OCI-LY1 (cell line): ENCODE measurements at regions not wholly inside any gene's neighbourhood (a gene's known extent, or its start where the extent isn't known, plus 50 kb on each side); places are given as distances from the start of the nearest gene placed in this dataset.
"Not testable (repeated sequence)": the region's sequence is repeated elsewhere in the genome, so short reads cannot be mapped to it uniquely, and the experiment has no call there.

Experiments
- H2AFZ ChIP-seq: fragments of 200-600 bp; sonication (generic), shearing (Covaris generic); 2 replicates; pipeline ENCODE4 v1.6.0; 2014; ENCODE audit warnings: antibody characterized with exemption, mild to moderate bottlenecking, low read length
- H3F3A ChIP-seq: fragments of 200-600 bp; sonication (generic), shearing (Covaris generic); 2 replicates; pipeline ENCODE4 v1.6.0; 2014; ENCODE audit warnings: mild to moderate bottlenecking, antibody characterized with exemption, low read length, moderate library complexity; ENCODE audit not compliant: insufficient read depth
- H3K27ac ChIP-seq: fragments of 200-600 bp; sonication (generic); 2 replicates; pipeline ENCODE4 v1.5.1; 2014; ENCODE audit warnings: low read length, mixed run types, mild to moderate bottlenecking, low read depth; ENCODE audit not compliant: poor library complexity, severe bottlenecking
- H3K27me3 ChIP-seq: fragments of 200-600 bp; sonication (generic); 2 replicates; pipeline ENCODE4 v1.6.0; 2014; ENCODE audit warnings: antibody characterized with exemption, mild to moderate bottlenecking, low read length, moderate library complexity; ENCODE audit not compliant: insufficient read depth
- H3K36me3 ChIP-seq: fragments of 200-600 bp; sonication (generic); 2 replicates; pipeline ENCODE4 v1.6.1; 2014; ENCODE audit warnings: mild to moderate bottlenecking, antibody characterized with exemption, low read length, moderate library complexity, mixed read lengths; ENCODE audit not compliant: insufficient read depth
- H3K4me1 ChIP-seq: fragments of 200-600 bp; sonication (generic); 2 replicates; pipeline ENCODE4 v1.5.1; 2014; ENCODE audit warnings: mild to moderate bottlenecking, low read length, moderate library complexity; ENCODE audit not compliant: insufficient read depth, severe bottlenecking
- H3K4me2 ChIP-seq: fragments of 200-600 bp; sonication (generic), shearing (Covaris generic); 2 replicates; pipeline ENCODE4 v1.6.1; 2014; ENCODE audit warnings: low read length
- H3K4me3 ChIP-seq: fragments of 200-600 bp; sonication (generic); 2 replicates; pipeline ENCODE4 v1.5.1; 2014; ENCODE audit warnings: low read length, low read depth, mild to moderate bottlenecking, mixed read lengths; ENCODE audit not compliant: poor library complexity, severe bottlenecking
- H3K79me2 ChIP-seq: fragments of 200-600 bp; shearing (Covaris generic); 2 replicates; pipeline ENCODE4 v1.6.1; 2016; ENCODE audit warnings: mixed run types, low read length, mixed read lengths; ENCODE audit not compliant: insufficient read depth
- H3K9ac ChIP-seq: fragments of 200-600 bp; sonication (generic), shearing (Covaris generic); 2 replicates; pipeline ENCODE4 v1.6.1; 2014; ENCODE audit warnings: mild to moderate bottlenecking, low read length, mixed read lengths
- H3K9me2 ChIP-seq: fragments of 200-600 bp; sonication (generic), shearing (Covaris generic); 2 replicates; pipeline ENCODE4 v1.6.1; 2014; ENCODE audit warnings: low read depth, mild to moderate bottlenecking, low read length, mixed read lengths
- H3K9me3 ChIP-seq: fragments of 200-600 bp; shearing (Covaris generic); 2 replicates; pipeline ENCODE4 v1.6.1; 2014; ENCODE audit warnings: low read length, mixed read lengths
- H4K20me1 ChIP-seq: fragments of 200-600 bp; sonication (generic), shearing (Covaris generic); 2 replicates; pipeline ENCODE4 v1.6.0; 2016; ENCODE audit warnings: mild to moderate bottlenecking, low read length; ENCODE audit not compliant: insufficient read depth
- EZH2 ChIP-seq: fragments of 200-600 bp; sonication (generic), shearing (Covaris generic); IDR thresholded peaks from 2 replicates; pipeline ENCODE4 v1.8.0; 2017; ENCODE audit warnings: borderline replicate concordance, mixed run types, mild to moderate bottlenecking, antibody characterized with exemption, low read length, moderate library complexity, mixed read lengths
- TF ChIP-seq, protein P1 (sequence below): fragments of 200-600 bp; sonication (generic), shearing (Covaris generic); IDR thresholded peaks from 2 replicates; pipeline ENCODE4 v1.5.1; 2017; ENCODE audit warnings: mild to moderate bottlenecking, antibody characterized with exemption, low read length, moderate library complexity, mixed read lengths

DNA sequence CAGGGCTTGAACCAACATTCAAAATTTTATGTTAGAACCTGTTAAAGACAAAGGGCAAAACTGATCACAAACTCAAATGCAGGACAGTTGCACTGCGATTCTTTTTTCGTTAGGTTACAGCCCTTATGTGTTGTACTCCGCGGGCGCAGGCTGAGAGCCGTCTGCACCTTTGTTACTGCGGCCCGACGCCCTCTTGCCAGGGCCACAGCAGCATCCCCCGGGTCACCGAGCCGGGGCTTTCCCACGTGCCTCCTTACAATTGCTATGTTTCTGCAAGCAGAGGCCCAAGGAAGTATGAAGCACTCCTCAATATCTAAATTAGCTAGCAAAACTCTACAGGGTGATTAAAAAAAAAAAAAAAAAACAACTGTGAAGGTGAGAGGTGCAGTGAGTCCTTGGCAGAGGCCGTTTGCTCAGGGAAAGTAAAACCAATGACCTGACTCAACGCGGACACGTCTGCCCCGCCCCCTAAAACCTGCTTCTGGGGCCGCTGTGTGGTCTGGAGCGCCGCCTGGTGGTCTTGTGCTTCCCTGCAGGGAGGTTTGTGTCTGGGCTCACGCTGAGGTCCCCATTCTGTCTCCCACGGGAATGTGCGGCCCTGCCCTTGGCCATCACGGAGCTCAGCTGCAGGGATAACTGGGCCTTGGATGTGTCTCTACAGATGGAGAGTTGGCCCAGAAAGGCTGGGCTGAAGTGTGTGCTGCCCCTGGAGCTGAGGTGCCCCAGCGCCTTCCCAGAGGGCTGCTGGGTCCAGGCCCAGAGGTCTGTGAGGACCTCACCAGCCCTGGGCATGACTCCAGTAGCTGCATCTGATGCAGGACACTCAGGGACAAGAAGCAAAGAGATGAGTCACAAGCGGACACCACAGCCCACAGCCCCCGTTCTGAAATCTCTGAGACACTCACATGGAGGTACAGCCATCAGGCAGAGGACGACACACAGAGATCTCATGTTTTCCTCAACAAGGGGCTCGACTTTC is 418.5 kb downstream of the TMEM121 start:
- H3K9ac ChIP-seq: no peak overlapping the region
- H3K4me3 ChIP-seq: no peak overlapping the region

DNA sequence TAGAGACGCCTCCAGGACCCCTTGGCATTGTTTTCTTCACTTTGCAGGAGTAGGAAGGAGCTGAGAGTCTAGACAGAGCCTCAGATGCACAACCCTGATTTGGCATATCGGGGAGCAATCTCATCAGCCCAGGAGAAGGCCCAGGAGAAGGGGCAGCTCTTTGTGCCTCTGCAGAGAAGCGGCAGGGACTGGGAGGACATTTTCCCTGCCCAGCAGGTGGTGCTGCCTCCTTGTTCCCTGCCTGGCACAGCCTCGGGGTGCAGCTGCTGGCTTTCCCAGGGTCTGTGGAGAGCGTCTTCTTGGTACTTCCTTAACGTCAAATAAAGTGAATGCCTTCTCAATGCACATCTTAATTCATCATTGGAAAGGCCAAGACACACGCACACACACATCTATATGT is 419.5 kb downstream of the TMEM121 start:
- no peaks in the 10 kb centered on the region for H4K20me1 ChIP-seq
- H3F3A ChIP-seq: no peaks in the 10 kb centered on the region
- H3K9me3 ChIP-seq: no peaks in the 10 kb centered on the region
- no peak overlapping the region for H2AFZ ChIP-seq
- no peak overlapping the region for H3K27ac ChIP-seq
- H3K4me1 ChIP-seq: no peaks in the 10 kb centered on the region
- H3K4me3 ChIP-seq: no peak overlapping the region
- H3K79me2 ChIP-seq: no peaks in the 10 kb centered on the region
- TF ChIP-seq, protein P1, sequence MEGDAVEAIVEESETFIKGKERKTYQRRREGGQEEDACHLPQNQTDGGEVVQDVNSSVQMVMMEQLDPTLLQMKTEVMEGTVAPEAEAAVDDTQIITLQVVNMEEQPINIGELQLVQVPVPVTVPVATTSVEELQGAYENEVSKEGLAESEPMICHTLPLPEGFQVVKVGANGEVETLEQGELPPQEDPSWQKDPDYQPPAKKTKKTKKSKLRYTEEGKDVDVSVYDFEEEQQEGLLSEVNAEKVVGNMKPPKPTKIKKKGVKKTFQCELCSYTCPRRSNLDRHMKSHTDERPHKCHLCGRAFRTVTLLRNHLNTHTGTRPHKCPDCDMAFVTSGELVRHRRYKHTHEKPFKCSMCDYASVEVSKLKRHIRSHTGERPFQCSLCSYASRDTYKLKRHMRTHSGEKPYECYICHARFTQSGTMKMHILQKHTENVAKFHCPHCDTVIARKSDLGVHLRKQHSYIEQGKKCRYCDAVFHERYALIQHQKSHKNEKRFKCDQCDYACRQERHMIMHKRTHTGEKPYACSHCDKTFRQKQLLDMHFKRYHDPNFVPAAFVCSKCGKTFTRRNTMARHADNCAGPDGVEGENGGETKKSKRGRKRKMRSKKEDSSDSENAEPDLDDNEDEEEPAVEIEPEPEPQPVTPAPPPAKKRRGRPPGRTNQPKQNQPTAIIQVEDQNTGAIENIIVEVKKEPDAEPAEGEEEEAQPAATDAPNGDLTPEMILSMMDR: peak; percentile 17
- no peak for TF ChIP-seq EZH2
- H3K9ac ChIP-seq: no peak overlapping the region
- H3K9me2 ChIP-seq: no peaks in the 10 kb centered on the region
- no peaks in the 10 kb centered on the region for H3K27me3 ChIP-seq
- no peaks in the 10 kb centered on the region for H3K36me3 ChIP-seq
- H3K4me2 ChIP-seq: no peak overlapping the region

More for the DNA sequence above, 418.5 kb downstream of the TMEM121 start:
- Histone ChIP-seq H4K20me1 (no peaks in the 10 kb centered on the region), H3K4me2 (peak overlapping the region; percentile 56; the same call in 1 of the 2 replicates), H3K79me2 (no peaks in the 10 kb centered on the region), H3K27me3 (peaks cover under 1% of the 10 kb centered on the region; the same call in 1 of the 2 replicates), H3K4me1 (no peaks in the 10 kb centered on the region), H3F3A (no peaks in the 10 kb centered on the region), H3K9me2 (no peaks in the 10 kb centered on the region), H3K27ac (no peak overlapping the region), H3K36me3 (no peaks in the 10 kb centered on the region), H3K9me3 (no peaks in the 10 kb centered on the region), H2AFZ (0 out of 2 replicates have a peak overlapping the region, but pooled peaks have one; percentile 63)
- TF ChIP-seq EZH2: no peak
- TF ChIP-seq, protein P1: peak; percentile 81

DNA sequence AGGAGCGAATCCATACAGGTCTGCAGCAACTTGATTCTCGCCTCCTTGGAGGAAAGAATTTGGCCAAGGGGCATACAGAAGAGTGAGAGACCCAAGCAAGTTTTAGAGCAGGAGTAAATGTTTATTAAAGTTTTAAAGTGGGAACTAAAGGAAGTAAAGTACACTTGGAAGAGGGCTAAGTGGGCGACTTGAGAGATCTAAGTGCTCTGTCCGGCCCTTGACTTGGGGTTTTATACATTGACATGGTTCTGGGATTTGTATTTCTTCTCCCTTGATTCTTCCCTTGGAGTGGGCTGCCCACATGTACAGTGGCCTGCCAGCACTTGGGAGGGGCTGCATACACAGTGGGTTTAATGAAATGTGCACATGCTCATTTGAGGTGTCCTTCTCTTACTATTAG is 421.2 kb downstream of the TMEM121 start:
- H3K79me2 ChIP-seq: no peaks in the 10 kb centered on the region
- H3K27me3 ChIP-seq: no peaks in the 10 kb centered on the region
- no peak overlapping the region for H3K4me2 ChIP-seq
- H3K4me3 ChIP-seq: no peak overlapping the region
- H3K27ac ChIP-seq: no peak overlapping the region
- H3F3A ChIP-seq: no peaks in the 10 kb centered on the region
- no peaks in the 10 kb centered on the region for H3K4me1 ChIP-seq
- H3K9me2 ChIP-seq: no peaks in the 10 kb centered on the region
- no peaks in the 10 kb centered on the region for H4K20me1 ChIP-seq
- no peak overlapping the region for H2AFZ ChIP-seq
- H3K9ac ChIP-seq: no peak overlapping the region
- H3K9me3 ChIP-seq: no peaks in the 10 kb centered on the region
- TF ChIP-seq EZH2: no peak
- TF ChIP-seq, protein P1: no peak
- no peaks in the 10 kb centered on the region for H3K36me3 ChIP-seq

DNA sequence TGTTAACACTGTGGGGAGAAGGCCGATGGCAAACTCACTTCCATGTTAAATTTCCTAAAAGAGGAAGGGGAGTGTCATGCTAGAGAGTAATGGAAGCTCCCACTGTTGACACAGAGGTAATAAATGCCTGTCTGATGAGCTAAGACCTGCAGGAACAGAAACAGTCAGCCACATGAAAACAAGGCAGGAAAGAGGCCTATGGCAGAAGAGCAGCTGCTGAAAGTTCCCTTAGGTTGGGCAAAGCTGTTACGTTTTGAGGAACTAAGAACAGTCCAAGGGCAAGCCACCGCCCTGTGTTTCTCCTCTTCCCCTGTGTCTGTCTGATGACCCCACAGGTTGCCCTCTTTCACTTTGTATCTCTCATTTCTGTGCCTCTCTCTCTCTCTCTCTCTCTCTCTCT is 422.6 kb downstream of the TMEM121 start:
- not testable (repeated sequence) for H3K36me3 ChIP-seq, H3K79me2 ChIP-seq, H3K4me3 ChIP-seq, H3K27ac ChIP-seq, H3K9me3 ChIP-seq, H3K4me1 ChIP-seq, H4K20me1 ChIP-seq, H3F3A ChIP-seq, H3K27me3 ChIP-seq, H2AFZ ChIP-seq, H3K9ac ChIP-seq, H3K9me2 ChIP-seq, H3K4me2 ChIP-seq

DNA sequence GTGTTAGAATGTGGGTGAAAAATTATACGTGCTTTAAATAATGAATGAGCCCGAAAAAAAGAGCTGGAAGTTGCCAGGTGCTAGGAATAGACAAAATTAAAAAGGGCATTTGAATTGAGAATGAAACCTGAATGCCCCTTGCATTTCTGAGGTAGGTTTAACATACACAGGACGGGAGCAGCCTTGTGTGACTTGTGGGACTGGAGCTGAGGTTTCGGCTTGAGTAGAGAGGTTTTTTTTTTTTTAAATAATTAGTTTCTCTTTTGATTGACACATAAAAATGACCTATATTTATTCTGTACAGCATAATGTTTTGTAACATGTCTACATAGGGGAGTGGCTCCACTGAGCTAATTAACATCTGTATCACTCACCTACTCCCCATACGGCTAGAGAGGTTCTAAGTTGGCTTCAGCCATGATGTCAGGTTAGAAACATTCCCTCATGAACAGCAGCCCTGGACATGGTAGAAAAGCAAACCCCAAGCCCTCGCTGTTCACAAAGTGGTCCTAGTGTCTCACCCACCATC is 424.0 kb downstream of the TMEM121 start:
- not testable (repeated sequence) for H3K4me3 ChIP-seq, H3K4me1 ChIP-seq, H3K79me2 ChIP-seq, H3K36me3 ChIP-seq, H2AFZ ChIP-seq, H3K9me3 ChIP-seq, H3K4me2 ChIP-seq, H3K9ac ChIP-seq, H3K27me3 ChIP-seq, H3K27ac ChIP-seq, H3F3A ChIP-seq, H4K20me1 ChIP-seq, H3K9me2 ChIP-seq
